ENCODE measurements at regions not wholly inside any gene's neighbourhood (a gene's known extent, or its start where the extent isn't known, plus 50 kb on each side); places are given as distances from the start of the nearest gene placed in this dataset.

GRCh38 chr14:98249057-98249456 lies 1022.9 kb downstream of the BCL11B start:
- ATAC-seq (ENCODE audit: low read depth) (no peak), DNase-seq (ENCODE audit: low spot score) (no peak)
- H3K9me3 ChIP-seq (ENCODE audit: severe bottlenecking), result no peaks in the 10 kb centered on the region
- no peak overlapping the region for H3K27ac ChIP-seq (ENCODE audit: poor library complexity, severe bottlenecking)
- H3K4me3 ChIP-seq (ENCODE audit: severe bottlenecking), result no peak overlapping the region
- H3K36me3 ChIP-seq (ENCODE audit: low read depth), result no peaks in the 10 kb centered on the region
- H3K27me3 ChIP-seq (ENCODE audit: insufficient read depth, poor library complexity, severe bottlenecking), result no peaks in the 10 kb centered on the region
- no peak for TF ChIP-seq CTCF (IDR thresholded peaks at IDR 0.05; ENCODE audit: poor library complexity, severe bottlenecking)
- no peaks in the 10 kb centered on the region for H3K4me1 ChIP-seq (ENCODE audit: insufficient read depth, poor library complexity, severe bottlenecking)

- Histone ChIP-seq H3K36me3 (ENCODE audit: low read depth) (no peaks in the 10 kb centered on the region), H3K27me3 (ENCODE audit: insufficient read depth, poor library complexity, severe bottlenecking) (no peaks in the 10 kb centered on the region), H3K4me3 (ENCODE audit: severe bottlenecking) (no peak overlapping the region), H3K4me1 (ENCODE audit: insufficient read depth, poor library complexity, severe bottlenecking) (no peaks in the 10 kb centered on the region), H3K27ac (ENCODE audit: poor library complexity, severe bottlenecking) (no peak overlapping the region), H3K9me3 (ENCODE audit: severe bottlenecking) (no peaks in the 10 kb centered on the region)
- DNase-seq (ENCODE audit: low spot score), result no peak
- no peak for ATAC-seq (ENCODE audit: low read depth)
- no peak for TF ChIP-seq CTCF (IDR thresholded peaks at IDR 0.05; ENCODE audit: poor library complexity, severe bottlenecking)
Measured at GRCh38 chr14:98249476-98249875, 1022.5 kb downstream of the BCL11B start.

- no peak for TF ChIP-seq CTCF (IDR thresholded peaks at IDR 0.05; ENCODE audit: poor library complexity, severe bottlenecking)
- DNase-seq (ENCODE audit: low spot score), result no peak
- no peaks in the 10 kb centered on the region for H3K4me1 ChIP-seq (ENCODE audit: insufficient read depth, poor library complexity, severe bottlenecking)
- no peak overlapping the region for H3K4me3 ChIP-seq (ENCODE audit: severe bottlenecking)
- no peak for ATAC-seq (ENCODE audit: low read depth)
- no peaks in the 10 kb centered on the region for H3K27me3 ChIP-seq (ENCODE audit: insufficient read depth, poor library complexity, severe bottlenecking)
- no peak overlapping the region for H3K27ac ChIP-seq (ENCODE audit: poor library complexity, severe bottlenecking)
- H3K9me3 ChIP-seq (ENCODE audit: severe bottlenecking), result no peaks in the 10 kb centered on the region
- H3K36me3 ChIP-seq (ENCODE audit: low read depth), result no peaks in the 10 kb centered on the region
Measured at GRCh38 chr14:98252820-98253219, 1019.2 kb downstream of the BCL11B start.

GRCh38 chr14:98259881-98260280 lies 1012.1 kb downstream of the BCL11B start:
- Histone ChIP-seq H3K4me1 (ENCODE audit: insufficient read depth, poor library complexity, severe bottlenecking) (peaks cover 9% of the 10 kb centered on the region), H3K9me3 (ENCODE audit: severe bottlenecking) (no peaks in the 10 kb centered on the region), H3K4me3 (ENCODE audit: severe bottlenecking) (no peak overlapping the region), H3K27ac (ENCODE audit: poor library complexity, severe bottlenecking) (no peak overlapping the region), H3K27me3 (ENCODE audit: insufficient read depth, poor library complexity, severe bottlenecking) (no peaks in the 10 kb centered on the region), H3K36me3 (ENCODE audit: low read depth) (no peaks in the 10 kb centered on the region)
- TF ChIP-seq CTCF (IDR thresholded peaks at IDR 0.05; ENCODE audit: poor library complexity, severe bottlenecking), result no peak
- DNase-seq (ENCODE audit: low spot score) (no peak), ATAC-seq (ENCODE audit: low read depth) (peak; percentile 73; the same call in 2 of the 3 replicates)

- TF ChIP-seq CTCF (IDR thresholded peaks at IDR 0.05; ENCODE audit: poor library complexity, severe bottlenecking), result no peak
- ATAC-seq (ENCODE audit: low read depth) (no peak), DNase-seq (ENCODE audit: low spot score) (no peak)
- no peaks in the 10 kb centered on the region for H3K27me3 ChIP-seq (ENCODE audit: insufficient read depth, poor library complexity, severe bottlenecking)
- peaks cover 9% of the 10 kb centered on the region for H3K4me1 ChIP-seq (ENCODE audit: insufficient read depth, poor library complexity, severe bottlenecking)
- H3K27ac ChIP-seq (ENCODE audit: poor library complexity, severe bottlenecking), result no peak overlapping the region
- H3K4me3 ChIP-seq (ENCODE audit: severe bottlenecking), result no peak overlapping the region
- no peaks in the 10 kb centered on the region for H3K36me3 ChIP-seq (ENCODE audit: low read depth)
- H3K9me3 ChIP-seq (ENCODE audit: severe bottlenecking), result no peaks in the 10 kb centered on the region
Measured at GRCh38 chr14:98262566-98262965, 1009.4 kb downstream of the BCL11B start.

All from RWPE2 (cell line).